ENCODE measurements at regions not wholly inside any gene's neighbourhood (a gene's known extent, or its start where the extent isn't known, plus 50 kb on each side); places are given as distances from the start of the nearest gene placed in this dataset.

DNA sequence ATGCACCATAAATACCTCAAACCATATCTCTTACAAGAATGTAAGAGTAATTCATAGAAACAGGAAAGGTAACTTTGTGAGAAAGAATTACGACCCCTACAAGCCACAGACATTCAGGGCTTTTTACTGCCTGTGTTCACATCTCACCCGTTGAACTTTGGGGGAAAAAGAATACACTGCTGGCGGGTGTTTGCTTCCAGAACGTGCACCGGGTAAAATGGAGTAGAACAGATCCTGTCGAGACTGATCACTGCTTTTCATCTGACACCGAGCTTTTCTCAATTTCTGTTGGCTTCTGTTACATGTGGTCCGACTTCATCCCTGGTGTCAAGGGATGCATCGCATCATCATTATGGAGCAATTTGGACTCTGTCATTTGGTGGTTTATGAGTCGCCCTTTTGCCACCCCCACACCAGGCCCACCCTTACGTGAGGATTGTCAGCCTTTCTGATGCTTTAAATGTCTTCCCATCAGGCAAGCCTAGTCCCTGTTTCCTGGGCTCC is 219.2 kb upstream of the ZFP64 start:
- TF ChIP-seq, protein P1, sequence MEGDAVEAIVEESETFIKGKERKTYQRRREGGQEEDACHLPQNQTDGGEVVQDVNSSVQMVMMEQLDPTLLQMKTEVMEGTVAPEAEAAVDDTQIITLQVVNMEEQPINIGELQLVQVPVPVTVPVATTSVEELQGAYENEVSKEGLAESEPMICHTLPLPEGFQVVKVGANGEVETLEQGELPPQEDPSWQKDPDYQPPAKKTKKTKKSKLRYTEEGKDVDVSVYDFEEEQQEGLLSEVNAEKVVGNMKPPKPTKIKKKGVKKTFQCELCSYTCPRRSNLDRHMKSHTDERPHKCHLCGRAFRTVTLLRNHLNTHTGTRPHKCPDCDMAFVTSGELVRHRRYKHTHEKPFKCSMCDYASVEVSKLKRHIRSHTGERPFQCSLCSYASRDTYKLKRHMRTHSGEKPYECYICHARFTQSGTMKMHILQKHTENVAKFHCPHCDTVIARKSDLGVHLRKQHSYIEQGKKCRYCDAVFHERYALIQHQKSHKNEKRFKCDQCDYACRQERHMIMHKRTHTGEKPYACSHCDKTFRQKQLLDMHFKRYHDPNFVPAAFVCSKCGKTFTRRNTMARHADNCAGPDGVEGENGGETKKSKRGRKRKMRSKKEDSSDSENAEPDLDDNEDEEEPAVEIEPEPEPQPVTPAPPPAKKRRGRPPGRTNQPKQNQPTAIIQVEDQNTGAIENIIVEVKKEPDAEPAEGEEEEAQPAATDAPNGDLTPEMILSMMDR (IDR thresholded peaks at IDR 0.05 in 2 of 3, conservative IDR thresholded peaks at IDR 0.05 in 1 of 3; ENCODE audit: control insufficient read depth in 2 of 3, extremely low read depth in 1 of 3, insufficient read depth in 1 of 3, low read depth in 3 of 3, low read length in 3 of 3): no peak
- TF ChIP-seq SMAD1 (IDR thresholded peaks at IDR 0.05; ENCODE audit: low read depth, partially characterized antibody) (no peak), RCOR1 (conservative IDR thresholded peaks at IDR 0.05; ENCODE audit: low read depth, low read length) (no peak), SIX5 (IDR thresholded peaks at IDR 0.05; ENCODE audit: low read depth, low read length, severe bottlenecking) (no peak)

Data from GM12878 (cell line).